A673 (cell line): ENCODE measurements at regions not wholly inside any gene's neighbourhood (a gene's known extent, or its start where the extent isn't known, plus 50 kb on each side); places are given as distances from the start of the nearest gene placed in this dataset.

Experiments used
- BruUV-seq: library from RNA; stranded (reverse); fragments of 400-500 nt; replicated peaks from 2 replicates; lab custom pipeline; 2021; lab: Mats Ljungman, UMichigan
- CTCF ChIA-PET: fragments of 300-600 bp; sonication (Branson Sonifier 250); formaldehyde crosslinking; loops from one replicate; lab custom pipeline; 2022; ENCODE audit warnings: antibody characterized with exemption; lab: Charles Lee
- POLR2A ChIA-PET: fragments of 300-600 bp; sonication (Branson Sonifier 250); formaldehyde crosslinking; loops from one replicate; lab custom pipeline; 2022; ENCODE audit warnings: antibody characterized with exemption; ENCODE audit not compliant: low non-redundant PET; lab: Charles Lee
- DNase-seq: peaks from one replicate; pipeline ENCODE4 v3.0.0-alpha.2; 2015; ENCODE audit warnings: low spot score
- H3K27ac ChIP-seq: fragments of 200-600 bp; sonication (generic); 2 replicates; pipeline ENCODE4 v1.5.1; 2016; ENCODE audit warnings: mixed run types, low read depth, mild to moderate bottlenecking, mixed read lengths, antibody characterized with exemption, low read length; ENCODE audit not compliant: poor library complexity, severe bottlenecking
- H3K27me3 ChIP-seq: fragments of 200-600 bp; sonication (generic); replicated peaks from 2 replicates; pipeline ENCODE4 v1.6.1; 2017; ENCODE audit warnings: mixed run types, low read depth, mild to moderate bottlenecking, mixed read lengths, antibody characterized with exemption, low read length; ENCODE audit not compliant: insufficient read depth, poor library complexity
- H3K36me3 ChIP-seq: fragments of 200-600 bp; sonication (generic); 2 replicates; pipeline ENCODE4 v1.6.1; 2016; ENCODE audit warnings: mixed run types, mild to moderate bottlenecking, mixed read lengths, antibody characterized with exemption, low read length; ENCODE audit not compliant: insufficient read depth, poor library complexity, severe bottlenecking
- H3K4me1 ChIP-seq: fragments of 200-600 bp; sonication (generic); 2 replicates; pipeline ENCODE4 v1.6.1; 2017; ENCODE audit warnings: mixed run types, mild to moderate bottlenecking, mixed read lengths, antibody characterized with exemption, low read length; ENCODE audit not compliant: insufficient read depth, poor library complexity, severe bottlenecking
- H3K4me3 ChIP-seq: fragments of 200-600 bp; sonication (generic); 2 replicates; pipeline ENCODE4 v1.5.1; 2016; ENCODE audit warnings: low read depth, mixed run types, mild to moderate bottlenecking, mixed read lengths, low read length; ENCODE audit not compliant: poor library complexity, severe bottlenecking
- H3K9me3 ChIP-seq: fragments of 200-600 bp; sonication (generic); 2 replicates; pipeline ENCODE4 v1.6.1; 2016; ENCODE audit warnings: mixed run types, low read depth, mild to moderate bottlenecking, mixed read lengths, antibody characterized with exemption, low read length; ENCODE audit not compliant: poor library complexity, severe bottlenecking
- CTCF ChIP-seq: fragments of 300-800, 200-600 bp; sonication (generic); conservative IDR thresholded peaks from 2 replicates; pipeline ENCODE4 v1.5.1; 2017; ENCODE audit warnings: low read depth, mild to moderate bottlenecking, antibody characterized with exemption, low read length, moderate library complexity, mixed read lengths
- EZH2 ChIP-seq: fragments of 200-600 bp; sonication (generic); IDR thresholded peaks from 2 replicates; pipeline ENCODE4 v1.6.1; 2017; ENCODE audit warnings: borderline replicate concordance, low read depth, mild to moderate bottlenecking, mixed read lengths, antibody characterized with exemption, low read length; ENCODE audit not compliant: poor library complexity, severe bottlenecking
- intact Hi-C: fragments of 100-400 bp; cut with micrococcal nuclease; formaldehyde crosslinking; loops from one replicate; pipeline ENCODE4 v1.10.0; 2022; ENCODE audit not compliant: unreplicated experiment

GRCh38 chr7:51679358-51679757 lies 362.7 kb upstream of the COBL start:
- Histone ChIP-seq H3K27ac (no peak overlapping the region), H3K4me1 (no peaks in the 10 kb centered on the region), H3K36me3 (no peaks in the 10 kb centered on the region), H3K9me3 (peaks cover 37% of the 10 kb centered on the region), H3K4me3 (no peak overlapping the region), H3K27me3 (no peaks in the 10 kb centered on the region)
- POLR2A ChIA-PET: no interaction called here
- DNase-seq: no peak
- TF ChIP-seq EZH2 (no peak), CTCF (no peak)
- BruUV-seq: no TSS peak
- intact Hi-C loops: no loop called here
- CTCF ChIA-PET: no interaction called here

DNA sequence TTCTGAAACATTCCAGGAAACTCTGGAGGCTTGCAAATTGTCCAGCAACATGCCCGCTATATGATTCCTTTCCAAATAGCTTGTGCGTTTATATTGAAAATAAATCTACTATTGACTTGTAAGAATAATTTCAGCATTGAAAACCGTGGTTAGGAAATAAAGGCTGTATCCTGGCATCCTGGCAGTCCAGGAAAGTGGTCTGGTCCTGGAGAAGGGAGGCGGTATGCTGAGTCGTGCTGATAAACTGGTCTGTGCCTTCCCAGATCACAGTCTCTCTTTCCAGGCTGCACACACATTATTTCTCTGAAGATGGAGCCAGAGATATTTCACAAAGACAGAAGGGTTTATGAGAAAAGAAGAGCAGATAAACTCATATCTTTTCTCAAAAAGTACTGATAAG lies 350.1 kb upstream of the COBL start:
- H3K4me3 ChIP-seq: no peak overlapping the region
- no peaks in the 10 kb centered on the region for H3K4me1 ChIP-seq
- ChIA-PET POLR2A (no interaction called here), CTCF (no interaction called here)
- H3K27ac ChIP-seq: no peak overlapping the region
- TF ChIP-seq CTCF (no peak), EZH2 (no peak)
- no peak for DNase-seq
- no peaks in the 10 kb centered on the region for H3K36me3 ChIP-seq
- no peaks in the 10 kb centered on the region for H3K27me3 ChIP-seq
- H3K9me3 ChIP-seq: peaks cover 35% of the 10 kb centered on the region
- no TSS peak for BruUV-seq
- intact Hi-C loops: no loop called here

DNA sequence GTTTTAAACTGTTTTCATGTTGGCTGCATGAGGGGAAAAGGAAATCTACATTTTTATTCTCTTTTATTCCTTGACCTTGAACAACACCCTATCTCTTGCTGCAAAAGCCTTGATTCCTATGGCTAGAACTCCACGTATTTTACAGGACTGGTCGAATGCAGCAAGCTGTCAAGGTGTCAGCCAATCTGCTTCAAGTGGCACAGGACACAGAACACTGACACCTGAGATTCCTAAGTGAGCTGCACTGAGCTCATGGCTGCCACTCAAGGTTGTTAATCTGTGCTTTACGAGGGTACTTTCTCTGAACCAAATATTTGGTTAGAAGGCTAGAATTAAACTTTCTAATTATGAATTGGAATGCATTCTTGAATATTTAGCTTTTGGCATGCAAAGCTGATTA lies 349.7 kb upstream of the COBL start:
- intact Hi-C loops: no loop called here
- Histone ChIP-seq H3K27ac (no peak overlapping the region), H3K36me3 (no peaks in the 10 kb centered on the region), H3K4me1 (no peaks in the 10 kb centered on the region), H3K27me3 (no peaks in the 10 kb centered on the region), H3K9me3 (peaks cover 39% of the 10 kb centered on the region), H3K4me3 (no peak overlapping the region)
- TF ChIP-seq EZH2 (no peak), CTCF (no peak)
- no peak for DNase-seq
- no TSS peak for BruUV-seq
- CTCF ChIA-PET: no interaction called here
- POLR2A ChIA-PET: no interaction called here
